ENCODE measurements at regions not wholly inside any gene's neighbourhood (a gene's known extent, or its start where the extent isn't known, plus 50 kb on each side); places are given as distances from the start of the nearest gene placed in this dataset.
"Not testable (repeated sequence)": the region's sequence is repeated elsewhere in the genome, so short reads cannot be mapped to it uniquely, and the experiment has no call there.

DNA sequence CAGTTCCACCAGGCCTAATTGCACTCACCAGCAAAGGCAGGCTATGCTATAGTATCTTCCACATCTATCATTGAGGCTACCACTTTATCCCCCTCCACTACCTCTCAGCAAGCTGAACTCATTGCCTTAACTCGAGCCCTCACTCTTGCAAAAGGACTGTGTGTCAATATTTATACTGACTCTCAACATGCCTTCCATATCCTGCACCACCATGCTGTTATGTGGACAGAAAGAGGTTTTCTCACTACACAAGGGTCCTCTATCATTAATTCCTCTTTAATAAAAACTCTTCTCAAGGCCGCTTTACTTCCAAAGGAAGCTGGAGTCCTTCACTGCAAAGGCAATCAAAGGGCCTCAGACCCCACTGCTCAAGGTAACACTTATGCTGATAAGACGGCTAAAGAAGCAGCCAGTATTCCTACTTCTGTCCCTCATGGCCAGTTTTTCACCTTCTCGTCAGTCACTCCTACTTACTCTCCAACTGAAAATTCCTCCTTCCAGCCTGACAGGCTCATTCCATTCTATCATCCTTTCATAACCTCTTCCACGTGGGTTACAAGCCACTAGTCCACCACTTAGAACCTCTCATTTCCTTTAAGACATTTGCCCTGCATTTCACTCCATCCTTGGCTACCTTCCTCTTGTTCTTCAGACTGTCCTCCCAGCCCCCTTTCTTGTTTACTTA lies 1110.9 kb upstream of the TMEM132C start:
- 83% methylated on average over 4 of the region's 5 CpGs for WGBS (ENCODE audit: insufficient coverage)
- H3K4me1 ChIP-seq (ENCODE audit: control insufficient read depth in 2 of 2, insufficient read depth in 2 of 2, low read length in 2 of 2); CTCF ChIA-PET; H3K4me3 Mint-ChIP-seq; H3K9me3 ChIP-seq (ENCODE audit: control extremely low read depth in 1 of 3, control insufficient read depth in 2 of 3, insufficient read depth in 1 of 3, low read length in 2 of 3); H3K4me1 Mint-ChIP-seq; H3K27ac Mint-ChIP-seq; POLR2A ChIA-PET; H3K4me3 ChIP-seq (ENCODE audit: control extremely low read depth in 1 of 5, extremely low read depth in 1 of 5, insufficient read depth in 1 of 5, low read depth in 2 of 5, low read length in 4 of 5); H3K27me3 ChIP-seq (replicated peaks in 1 of 4; ENCODE audit: control extremely low read depth in 1 of 4, control insufficient read depth in 3 of 4, insufficient read depth in 4 of 4, low read length in 3 of 4); intact Hi-C loops (cut with micrococcal nuclease); ATAC-seq (ENCODE audit: low read depth); H3K27ac ChIP-seq (ENCODE audit: low read length in 2 of 2); H3K27me3 Mint-ChIP-seq; H3K4me2 ChIP-seq (replicated peaks; ENCODE audit: low read depth, low read length, poor library complexity, severe bottlenecking); H2AFZ ChIP-seq (ENCODE audit: insufficient read depth, low read depth, low read length, poor library complexity, severe bottlenecking); H3K79me2 ChIP-seq (ENCODE audit: control insufficient read depth, insufficient read depth, low read length); H4K20me1 ChIP-seq (ENCODE audit: control insufficient read depth, insufficient read depth, low read length, poor library complexity, severe bottlenecking); DNase-seq; H3K36me3 ChIP-seq (replicated peaks in 1 of 2; ENCODE audit: control extremely low read depth in 1 of 2, control insufficient read depth in 1 of 2, extremely low read depth in 1 of 2, insufficient read depth in 2 of 2, low read length in 1 of 2); H3K9me3 Mint-ChIP-seq (ENCODE audit: insufficient read depth); H3K9ac ChIP-seq (ENCODE audit: low read length): not testable (repeated sequence)

DNA sequence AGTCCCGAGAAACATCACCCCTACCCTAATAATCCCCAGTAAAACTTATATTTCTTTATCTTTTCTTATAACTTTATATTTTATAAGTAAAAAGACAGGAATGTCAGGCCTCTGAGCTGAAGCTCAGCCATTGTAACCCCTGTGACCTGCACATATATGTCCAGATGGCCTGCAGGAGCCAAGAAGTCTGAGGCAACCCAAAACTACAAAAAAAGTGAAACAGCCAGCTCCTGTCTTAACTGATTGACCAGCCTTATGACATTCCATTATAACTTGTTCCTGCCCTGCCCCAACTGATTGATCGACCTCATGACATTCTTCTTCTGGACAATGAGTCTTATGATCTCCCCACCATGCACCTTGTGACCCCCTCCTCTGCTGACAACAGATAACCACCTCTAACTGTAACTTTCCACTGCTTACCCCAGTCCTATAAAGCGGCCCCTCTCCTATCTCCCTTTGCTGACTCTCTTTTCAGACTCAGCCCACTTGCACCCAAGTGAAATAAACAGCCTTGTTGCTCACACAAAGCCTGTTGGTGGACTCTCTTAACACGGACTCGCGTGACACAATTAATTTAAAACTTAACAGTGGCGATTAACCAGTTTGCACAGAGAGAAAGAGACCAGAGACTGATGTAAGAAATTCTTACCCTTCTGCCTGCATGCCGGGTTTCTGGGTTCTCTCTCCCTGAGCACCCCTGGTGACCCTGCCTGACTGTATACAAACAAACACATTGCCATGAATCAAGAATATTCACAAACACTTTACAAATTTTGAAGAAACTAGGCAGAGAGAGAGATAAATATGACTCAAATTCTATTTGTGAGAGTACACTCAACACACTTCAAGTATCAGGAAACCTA lies 1109.2 kb upstream of the TMEM132C start:
- H3K27me3 Mint-ChIP-seq; H3K36me3 ChIP-seq (replicated peaks in 1 of 2; ENCODE audit: control extremely low read depth in 1 of 2, control insufficient read depth in 1 of 2, extremely low read depth in 1 of 2, insufficient read depth in 2 of 2, low read length in 1 of 2); H2AFZ ChIP-seq (ENCODE audit: insufficient read depth, low read depth, low read length, poor library complexity, severe bottlenecking); POLR2A ChIA-PET; H3K9me3 Mint-ChIP-seq (ENCODE audit: insufficient read depth); H3K79me2 ChIP-seq (ENCODE audit: control insufficient read depth, insufficient read depth, low read length); H3K27ac ChIP-seq (ENCODE audit: low read length in 2 of 2); H3K27ac Mint-ChIP-seq; H3K4me1 ChIP-seq (ENCODE audit: control insufficient read depth in 2 of 2, insufficient read depth in 2 of 2, low read length in 2 of 2); H3K4me2 ChIP-seq (replicated peaks; ENCODE audit: low read depth, low read length, poor library complexity, severe bottlenecking); ATAC-seq (ENCODE audit: low read depth); intact Hi-C loops (cut with micrococcal nuclease); H3K4me3 Mint-ChIP-seq; H3K9me3 ChIP-seq (ENCODE audit: control extremely low read depth in 1 of 3, control insufficient read depth in 2 of 3, insufficient read depth in 1 of 3, low read length in 2 of 3); H3K4me1 Mint-ChIP-seq; H3K4me3 ChIP-seq (ENCODE audit: control extremely low read depth in 1 of 5, extremely low read depth in 1 of 5, insufficient read depth in 1 of 5, low read depth in 2 of 5, low read length in 4 of 5); H3K9ac ChIP-seq (ENCODE audit: low read length); DNase-seq; CTCF ChIA-PET; H3K27me3 ChIP-seq (replicated peaks in 1 of 4; ENCODE audit: control extremely low read depth in 1 of 4, control insufficient read depth in 3 of 4, insufficient read depth in 4 of 4, low read length in 3 of 4); H4K20me1 ChIP-seq (ENCODE audit: control insufficient read depth, insufficient read depth, low read length, poor library complexity, severe bottlenecking): not testable (repeated sequence)
- WGBS (ENCODE audit: insufficient coverage), result 79% methylated on average over 2 of the region's 8 CpGs

All from B cell (primary cell).